ENCODE measurements at regions not wholly inside any gene's neighbourhood (a gene's known extent, or its start where the extent isn't known, plus 50 kb on each side); places are given as distances from the start of the nearest gene placed in this dataset.

GRCh38 chr1:119285482-119285881 is 83.1 kb upstream of the HAO2 start:
- intact Hi-C loops (cut with micrococcal nuclease): loop anchor here (5.0 kb wide), 1 partner anchor 392 kb away; no protein-coding TSS in a partner anchor
- ATAC-seq: no peak
- Histone ChIP-seq H3K27ac (ENCODE audit: low read depth, low read length) (no peak overlapping the region), H3K9me3 (ENCODE audit: control insufficient read depth in 1 of 2, insufficient read depth in 1 of 2, low read depth in 1 of 2, low read length in 2 of 2) (no peaks in the 10 kb centered on the region), H3K79me2 (ENCODE audit: insufficient read depth, low read length) (no peaks in the 10 kb centered on the region), H3K9me2 (ENCODE audit: insufficient read depth) (no peaks in the 10 kb centered on the region), H2AFZ (ENCODE audit: low read depth, low read length, poor library complexity, severe bottlenecking) (no peak overlapping the region), H3K36me3 (ENCODE audit: control insufficient read depth in 1 of 2, insufficient read depth in 2 of 2, low read length in 2 of 2) (no peaks in the 10 kb centered on the region), H3K4me3 (replicated peaks in 1 of 2; ENCODE audit: low read depth in 1 of 2, low read length in 2 of 2) (no peak overlapping the region), H3K4me1 (ENCODE audit: control insufficient read depth in 1 of 2, insufficient read depth in 2 of 2, low read length in 2 of 2) (peaks cover 1 to 2% of the 10 kb centered on the region in 2 experiments; a peak in 3 of 4 replicates), H4K20me1 (ENCODE audit: insufficient read depth) (no peaks in the 10 kb centered on the region), H3K9ac (ENCODE audit: low read length) (no peak overlapping the region), H3K27me3 (ENCODE audit: insufficient read depth, low read length) (peaks cover 12% of the 10 kb centered on the region; the same call in 1 of the 2 replicates), H3K4me2 (ENCODE audit: low read length) (no peak overlapping the region)
- RAD21 ChIA-PET (ENCODE audit: low non-redundant PET in 1 of 2, low total read pairs in 2 of 2, uncharacterized antibody in 2 of 2, unreplicated experiment in 2 of 2): no interaction called here
- no peak for DNase-seq (ENCODE audit: low read depth, low spot score)
- CTCF ChIA-PET: interaction anchor here (0.8 kb wide), 1 partner anchor 10 kb away, joined by 3 read pairs; no protein-coding TSS in a partner anchor
- TF ChIP-seq POLR2AphosphoS5 (IDR thresholded peaks at IDR 0.05; ENCODE audit: low read depth, low read length) (no peak), EZH2phosphoT487 (IDR thresholded peaks at IDR 0.05; ENCODE audit: borderline replicate concordance) (no peak), CEBPB (IDR thresholded peaks at IDR 0.05; ENCODE audit: low read depth) (no peak), CTCF (IDR thresholded peaks at IDR 0.05 in 2 of 3, conservative IDR thresholded peaks at IDR 0.05 in 1 of 3; ENCODE audit: borderline replicate concordance in 1 of 3, insufficient read depth in 1 of 3, low read depth in 2 of 3, low read length in 2 of 3) (no peak), REST (IDR thresholded peaks at IDR 0.05; ENCODE audit: low read depth) (no peak), MAX (IDR thresholded peaks at IDR 0.05) (no peak)
- BruUV-seq (replicated peaks): no TSS peak
- POLR2A ChIA-PET: no interaction called here

Measured in HCT116 (cell line).